Adipocyte (in vitro differentiated cells): ENCODE measurements at regions not wholly inside any gene's neighbourhood (a gene's known extent, or its start where the extent isn't known, plus 50 kb on each side); places are given as distances from the start of the nearest gene placed in this dataset.
A peak's percentile ranks its signal among the peaks of the same experiment; 100 is the strongest.

Experiments
- DNase-seq: peaks from one replicate; pipeline ENCODE4 v3.0.0-alpha.2; 2015; ENCODE audit warnings: low read depth
- H3K27me3 ChIP-seq: replicated peaks from 2 replicates; pipeline ENCODE4 v1.7.0; 2013; ENCODE audit warnings: mild to moderate bottlenecking, low read length, moderate library complexity; ENCODE audit not compliant: control insufficient read depth, insufficient read depth
- H3K36me3 ChIP-seq: 2 replicates; pipeline ENCODE4 v1.7.0; 2013; ENCODE audit warnings: low read length, mild to moderate bottlenecking, moderate library complexity; ENCODE audit not compliant: control insufficient read depth, insufficient read depth, severe bottlenecking
- H3K4me1 ChIP-seq: 2 replicates; pipeline ENCODE4 v1.7.0; 2013; ENCODE audit warnings: mild to moderate bottlenecking, low read length, moderate library complexity; ENCODE audit not compliant: control insufficient read depth, insufficient read depth
- H3K4me3 ChIP-seq: 2 replicates; pipeline ENCODE4 v1.7.0; 2013; ENCODE audit warnings: mild to moderate bottlenecking, low read length, moderate library complexity
- H3K9ac ChIP-seq: 2 replicates; pipeline ENCODE4 v1.7.0; 2013; ENCODE audit warnings: mild to moderate bottlenecking, low read length, moderate library complexity
- H3K9me3 ChIP-seq: 2 replicates; pipeline ENCODE4 v1.7.0; 2013; ENCODE audit warnings: mild to moderate bottlenecking, low read length, moderate library complexity; ENCODE audit not compliant: control insufficient read depth

DNA sequence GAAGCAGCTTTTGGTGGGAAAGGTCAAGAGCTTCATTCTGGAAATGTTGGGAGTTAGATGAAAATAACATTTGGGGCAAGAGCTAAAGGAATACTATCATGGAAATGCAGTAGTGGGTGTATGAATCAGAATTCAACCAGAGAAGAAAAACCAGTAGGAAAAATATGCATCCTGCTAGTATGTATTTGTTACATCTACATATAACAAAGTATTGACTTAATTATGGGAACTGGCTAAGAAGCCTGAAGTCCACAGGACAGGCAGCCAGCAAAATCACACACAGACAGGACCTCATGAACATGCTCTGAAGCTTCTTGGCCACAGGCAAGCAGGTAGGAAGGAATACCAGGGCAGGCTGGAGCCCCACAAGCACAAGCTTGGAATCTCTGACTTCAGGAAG lies 185.8 kb downstream of the FBXO15 start:
- Histone ChIP-seq H3K4me1 (no peaks in the 10 kb centered on the region), H3K9me3 (no peaks in the 10 kb centered on the region), H3K27me3 (no peaks in the 10 kb centered on the region), H3K4me3 (no peak overlapping the region), H3K9ac (no peak overlapping the region), H3K36me3 (no peaks in the 10 kb centered on the region)
- DNase-seq = no peak

DNA sequence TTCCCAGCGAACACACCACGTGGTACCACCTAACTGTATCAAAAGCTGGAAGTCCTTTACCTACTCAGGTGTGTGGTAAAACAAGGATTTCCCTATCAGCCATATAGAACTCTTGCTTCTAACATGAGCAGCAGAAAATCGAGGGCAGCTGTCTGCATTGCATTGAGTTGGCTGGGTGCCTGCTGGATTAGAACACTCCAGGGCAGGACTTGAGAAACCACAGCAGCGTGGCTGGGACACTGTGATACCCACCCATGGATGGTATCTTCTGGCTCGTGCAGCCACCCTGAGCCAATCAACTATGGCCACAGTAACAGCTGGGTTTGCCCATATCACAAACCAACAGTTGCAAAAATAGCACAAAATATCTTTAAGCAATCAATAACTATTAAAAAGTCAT lies 188.3 kb downstream of the FBXO15 start:
- Histone ChIP-seq H3K27me3 (no peaks in the 10 kb centered on the region), H3K36me3 (no peaks in the 10 kb centered on the region), H3K9ac (no peak overlapping the region), H3K9me3 (no peaks in the 10 kb centered on the region), H3K4me3 (no peak overlapping the region), H3K4me1 (no peaks in the 10 kb centered on the region)
- peak; percentile 34 for DNase-seq

DNA sequence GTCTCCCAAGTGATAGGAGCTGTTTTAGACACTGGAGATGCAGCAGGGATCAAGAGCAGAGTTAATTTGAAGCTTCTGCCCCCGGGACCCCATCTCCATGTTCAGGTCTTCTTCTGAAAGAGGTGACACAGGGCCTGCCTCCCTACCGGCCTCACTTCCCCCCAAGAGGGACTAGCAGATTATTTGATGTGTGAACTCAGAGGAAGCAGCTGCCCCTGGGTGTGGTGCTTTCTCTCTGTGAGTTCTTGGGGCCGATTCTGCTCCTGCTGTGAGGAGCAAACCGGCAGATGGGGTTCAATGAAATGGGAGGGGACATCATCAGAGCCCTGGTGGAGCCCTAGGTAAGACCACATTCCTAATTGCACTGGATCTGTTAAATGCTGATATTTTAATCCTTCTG lies 193.4 kb downstream of the FBXO15 start:
- Histone ChIP-seq H3K4me1 (no peaks in the 10 kb centered on the region), H3K9me3 (no peaks in the 10 kb centered on the region), H3K9ac (no peak overlapping the region), H3K27me3 (no peaks in the 10 kb centered on the region), H3K36me3 (no peaks in the 10 kb centered on the region), H3K4me3 (no peak overlapping the region)
- DNase-seq = no peak

DNA sequence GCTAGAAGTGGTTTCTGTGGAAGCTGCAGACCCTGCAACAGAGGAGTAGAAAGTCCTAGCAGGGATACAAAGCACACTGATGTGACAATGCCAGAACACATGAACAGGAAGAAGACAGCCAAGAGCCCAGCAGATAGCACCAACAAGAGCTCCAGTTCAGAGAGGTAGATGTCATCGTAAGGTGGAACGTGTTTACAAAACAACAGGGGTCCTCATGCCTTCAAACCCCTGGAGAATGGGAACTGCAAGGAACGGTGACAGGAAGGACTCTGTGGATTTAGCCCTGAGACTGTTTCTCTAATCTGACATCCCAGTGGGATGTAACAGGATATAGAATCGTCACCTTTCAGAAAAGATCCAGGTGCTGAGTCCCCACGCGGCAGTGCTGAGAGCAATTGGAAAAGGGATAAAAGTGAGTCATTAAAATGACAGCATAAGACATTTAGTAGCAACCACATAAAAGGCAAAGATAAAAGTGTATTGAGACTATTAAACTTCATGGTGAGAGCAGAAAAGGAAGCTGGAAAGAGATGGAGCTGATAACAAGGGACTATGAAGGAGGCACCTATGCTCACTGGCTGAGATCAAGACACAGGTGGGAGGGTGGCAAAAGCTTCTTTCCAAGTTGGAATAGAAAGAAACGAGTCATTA lies 195.2 kb downstream of the FBXO15 start:
- no peaks in the 10 kb centered on the region for H3K36me3 ChIP-seq
- no peaks in the 10 kb centered on the region for H3K9me3 ChIP-seq
- no peaks in the 10 kb centered on the region for H3K27me3 ChIP-seq
- H3K4me1 ChIP-seq = no peaks in the 10 kb centered on the region
- no peak for DNase-seq
- no peak overlapping the region for H3K9ac ChIP-seq
- H3K4me3 ChIP-seq = no peak overlapping the region

DNA sequence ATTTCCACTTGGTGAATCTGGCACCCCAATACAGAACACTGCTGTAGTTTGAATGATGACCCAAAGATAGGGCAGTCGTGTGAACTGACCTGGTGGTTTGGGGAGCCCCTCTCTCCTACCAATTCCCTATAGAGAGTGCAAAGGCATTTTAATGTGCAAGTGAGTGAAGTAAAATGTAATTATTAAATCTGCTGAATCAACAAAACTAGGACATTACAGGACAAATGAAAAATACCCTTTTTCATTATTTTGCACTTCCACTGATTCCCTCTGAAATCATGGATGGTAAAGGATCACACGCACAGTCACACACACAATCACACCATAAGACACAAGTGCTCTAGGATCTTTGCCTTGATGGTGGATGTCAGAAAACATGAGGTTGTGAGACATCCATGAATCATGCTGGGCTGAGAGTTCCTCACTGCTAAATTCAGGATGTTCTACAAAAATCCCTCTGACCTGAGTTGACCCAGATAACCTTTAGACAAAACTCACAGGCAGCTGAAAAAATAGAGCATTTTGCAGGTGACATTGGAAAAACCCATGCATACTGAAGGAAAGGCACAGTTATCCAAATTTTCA lies 197.4 kb downstream of the FBXO15 start:
- no peaks in the 10 kb centered on the region for H3K27me3 ChIP-seq
- H3K9me3 ChIP-seq = no peaks in the 10 kb centered on the region
- no peaks in the 10 kb centered on the region for H3K36me3 ChIP-seq
- H3K4me1 ChIP-seq = no peaks in the 10 kb centered on the region
- no peak overlapping the region for H3K9ac ChIP-seq
- no peak overlapping the region for H3K4me3 ChIP-seq
- DNase-seq = no peak

DNA sequence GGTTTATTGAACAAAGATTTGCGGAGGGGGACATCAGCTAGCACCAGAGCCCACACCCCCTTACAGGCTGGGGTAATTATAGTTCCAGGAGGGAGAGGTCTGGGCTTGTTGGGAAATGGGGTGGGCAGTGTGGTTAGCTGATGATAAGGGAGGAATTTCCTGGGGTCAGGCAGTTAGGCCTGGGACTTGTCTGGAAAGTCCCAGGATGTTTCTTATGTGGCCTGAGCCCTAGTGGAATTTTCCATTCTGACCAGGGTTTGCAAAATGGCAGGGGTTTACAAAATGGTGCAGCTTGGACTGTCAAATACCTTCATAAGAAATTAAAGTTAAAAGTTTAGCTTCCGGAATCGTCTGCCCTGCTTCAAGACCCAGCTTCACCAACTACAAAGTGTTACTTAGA lies 199.1 kb downstream of the FBXO15 start:
- peak; percentile 3 for DNase-seq
- Histone ChIP-seq H3K27me3 (no peaks in the 10 kb centered on the region), H3K4me1 (no peaks in the 10 kb centered on the region), H3K9me3 (no peaks in the 10 kb centered on the region), H3K9ac (no peak overlapping the region), H3K36me3 (no peaks in the 10 kb centered on the region), H3K4me3 (no peak overlapping the region)

DNA sequence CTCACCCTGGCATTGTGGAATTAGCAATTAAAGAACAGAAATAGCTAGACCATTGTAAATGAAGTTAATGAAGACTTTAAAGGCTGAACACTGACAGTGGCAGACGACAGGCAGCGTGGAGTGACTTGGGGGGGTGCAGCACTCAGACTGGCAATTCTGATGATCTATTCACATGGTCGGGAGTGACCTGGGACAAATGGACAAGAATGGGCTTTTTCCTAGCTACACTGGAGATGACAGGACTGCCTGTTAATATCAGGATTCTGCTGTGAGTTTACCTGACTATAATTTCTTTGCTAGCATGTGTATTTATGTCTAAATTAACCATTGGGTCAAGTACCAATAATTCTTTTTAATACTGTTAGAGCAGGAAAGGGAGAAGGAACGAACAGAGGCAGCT lies 199.6 kb downstream of the FBXO15 start:
- Histone ChIP-seq H3K36me3 (no peaks in the 10 kb centered on the region), H3K4me3 (no peak overlapping the region), H3K4me1 (no peaks in the 10 kb centered on the region), H3K9me3 (no peaks in the 10 kb centered on the region), H3K27me3 (no peaks in the 10 kb centered on the region), H3K9ac (no peak overlapping the region)
- no peak for DNase-seq

DNA sequence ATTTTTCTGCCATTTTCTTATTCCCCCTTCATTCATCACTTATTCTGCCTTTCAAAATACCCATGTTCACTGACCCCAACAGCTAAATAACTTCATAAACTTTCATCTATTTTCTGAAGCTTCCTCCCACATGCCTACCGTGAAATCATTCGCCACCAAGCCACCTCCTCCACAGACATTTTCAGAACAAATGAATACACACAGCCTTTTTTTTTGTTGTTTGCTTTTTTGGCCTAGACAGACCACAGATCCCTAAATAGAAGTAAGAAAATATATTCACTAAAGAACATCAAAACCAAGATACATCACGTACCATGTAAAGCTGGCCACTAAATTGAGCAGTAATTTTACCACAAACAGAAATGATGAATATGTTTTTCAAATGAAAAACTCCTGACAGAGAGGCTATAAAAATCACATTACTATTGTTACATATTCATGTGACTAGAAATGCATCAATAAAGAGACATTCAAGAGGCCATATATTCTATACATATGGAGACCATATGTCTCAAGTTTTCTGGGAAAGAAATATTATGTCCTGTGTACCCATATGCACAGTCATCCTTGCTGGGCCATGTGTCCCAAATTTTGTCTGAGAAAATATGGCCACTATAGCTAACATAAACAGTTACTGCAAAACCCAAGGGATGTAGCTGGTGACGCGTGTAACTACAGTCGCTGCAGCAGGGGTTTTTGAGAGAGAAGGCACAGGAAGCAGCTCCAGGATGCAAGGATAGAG lies 200.3 kb downstream of the FBXO15 start:
- H3K27me3 ChIP-seq = peaks cover 4% of the 10 kb centered on the region
- no peak for DNase-seq
- H3K4me3 ChIP-seq = no peak overlapping the region
- no peak overlapping the region for H3K9ac ChIP-seq
- H3K36me3 ChIP-seq = no peaks in the 10 kb centered on the region
- H3K4me1 ChIP-seq = no peaks in the 10 kb centered on the region
- H3K9me3 ChIP-seq = no peaks in the 10 kb centered on the region

DNA sequence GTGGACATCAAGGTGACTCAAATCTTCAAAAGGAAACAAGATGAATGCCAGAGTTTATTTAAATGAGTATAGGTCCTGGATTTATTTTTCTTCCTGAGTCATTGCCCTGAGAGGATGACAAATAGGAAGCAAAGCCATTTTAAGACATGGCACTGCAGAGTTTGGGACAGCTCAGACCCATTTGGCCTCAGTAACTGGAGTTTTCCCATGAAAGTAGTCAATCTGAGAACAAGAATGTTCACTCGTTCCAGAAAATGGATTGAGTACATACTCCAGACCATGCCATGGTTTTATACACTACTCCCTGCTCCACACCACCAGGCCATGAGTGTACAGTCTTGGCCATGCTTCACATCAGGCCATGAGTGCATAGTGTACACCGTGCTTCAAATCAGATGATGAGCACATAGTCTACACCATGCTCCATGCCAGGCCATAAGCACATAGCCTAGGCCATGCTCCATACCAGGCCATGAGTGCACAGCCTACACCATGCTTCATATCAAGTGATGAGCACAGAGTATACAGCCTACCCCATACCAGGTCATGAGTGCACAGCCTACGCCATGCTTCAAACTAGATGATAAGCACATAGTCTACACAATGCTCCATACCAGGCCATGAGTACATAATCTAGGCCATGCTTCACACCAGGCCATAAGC lies 202.4 kb downstream of the FBXO15 start:
- no peak overlapping the region for H3K4me3 ChIP-seq
- H3K4me1 ChIP-seq = no peaks in the 10 kb centered on the region
- no peaks in the 10 kb centered on the region for H3K9me3 ChIP-seq
- H3K9ac ChIP-seq = no peak overlapping the region
- no peaks in the 10 kb centered on the region for H3K36me3 ChIP-seq
- no peak for DNase-seq
- peaks cover 4% of the 10 kb centered on the region for H3K27me3 ChIP-seq

DNA sequence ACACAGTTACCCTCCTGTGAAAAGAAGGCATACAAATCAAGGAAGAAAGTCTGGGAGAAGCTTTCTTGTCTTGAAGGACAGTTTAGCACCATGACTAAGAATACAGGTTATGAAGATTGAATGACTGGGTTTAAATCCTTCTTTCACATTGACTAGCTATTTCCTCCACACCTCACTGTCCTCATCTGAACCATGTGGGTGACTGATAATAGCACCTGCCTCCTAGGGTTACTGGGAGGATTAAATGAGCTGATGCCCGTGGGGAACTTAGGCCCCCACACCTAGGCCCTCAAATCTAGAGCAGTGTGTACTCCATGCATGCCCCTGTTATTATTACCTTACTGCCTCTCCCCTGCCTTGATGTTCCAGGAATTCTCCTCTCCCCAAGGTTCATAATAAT lies 202.9 kb downstream of the FBXO15 start:
- Histone ChIP-seq H3K4me1 (no peaks in the 10 kb centered on the region), H3K9ac (no peak overlapping the region), H3K4me3 (no peak overlapping the region), H3K36me3 (no peaks in the 10 kb centered on the region), H3K27me3 (peaks cover 4% of the 10 kb centered on the region), H3K9me3 (no peaks in the 10 kb centered on the region)
- no peak for DNase-seq

DNA sequence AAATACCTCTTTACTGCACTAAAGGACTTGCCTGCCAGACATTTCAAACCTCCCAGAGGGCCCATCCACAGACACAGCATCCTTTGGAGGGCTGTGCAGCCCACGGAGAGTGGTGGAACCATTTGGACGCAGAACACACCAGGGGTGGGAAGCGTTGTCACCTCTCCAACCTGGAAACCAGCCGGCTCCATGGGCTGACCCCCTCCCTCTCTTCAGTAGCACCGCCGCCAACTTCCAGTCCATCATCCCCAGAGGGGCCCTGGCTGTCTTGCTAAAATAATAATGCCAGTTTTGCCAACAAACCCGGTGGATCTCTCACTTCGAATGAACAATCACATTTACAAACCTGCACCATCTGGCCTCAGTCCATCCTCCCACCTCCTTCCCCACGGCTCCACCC lies 203.9 kb downstream of the FBXO15 start:
- Histone ChIP-seq H3K9ac (no peak overlapping the region), H3K36me3 (no peaks in the 10 kb centered on the region), H3K9me3 (no peaks in the 10 kb centered on the region), H3K27me3 (peaks cover 9% of the 10 kb centered on the region), H3K4me3 (no peak overlapping the region), H3K4me1 (no peaks in the 10 kb centered on the region)
- DNase-seq = no peak
